Coronary artery (tissue), 2 donors: ENCODE measurements at regions not wholly inside any gene's neighbourhood (a gene's known extent, or its start where the extent isn't known, plus 50 kb on each side); places are given as distances from the start of the nearest gene placed in this dataset.
A peak's percentile ranks its signal among the peaks of the same experiment; 100 is the strongest.

Source experiments
- DNase-seq: peaks from one replicate; pipeline ENCODE4 v3.0.0-alpha.2; 2017; ENCODE audit warnings: low spot score
- H3K27ac ChIP-seq, 2 donors: fragments of 200-600 bp; sonication (generic); one replicate each; pipeline ENCODE4 v1.5.1; 2016 to 2019
- H3K4me3 ChIP-seq: fragments of 200-600 bp; sonication (generic); 2 replicates; pipeline ENCODE4 v1.5.1; 2016; ENCODE audit warnings: mild to moderate bottlenecking, moderate library complexity
- TF ChIP-seq, protein P1 (sequence below): fragments of 200-600 bp; sonication (generic); IDR thresholded peaks from one replicate; pipeline ENCODE4 v1.5.1; 2019; ENCODE audit warnings: antibody characterized with exemption

DNA sequence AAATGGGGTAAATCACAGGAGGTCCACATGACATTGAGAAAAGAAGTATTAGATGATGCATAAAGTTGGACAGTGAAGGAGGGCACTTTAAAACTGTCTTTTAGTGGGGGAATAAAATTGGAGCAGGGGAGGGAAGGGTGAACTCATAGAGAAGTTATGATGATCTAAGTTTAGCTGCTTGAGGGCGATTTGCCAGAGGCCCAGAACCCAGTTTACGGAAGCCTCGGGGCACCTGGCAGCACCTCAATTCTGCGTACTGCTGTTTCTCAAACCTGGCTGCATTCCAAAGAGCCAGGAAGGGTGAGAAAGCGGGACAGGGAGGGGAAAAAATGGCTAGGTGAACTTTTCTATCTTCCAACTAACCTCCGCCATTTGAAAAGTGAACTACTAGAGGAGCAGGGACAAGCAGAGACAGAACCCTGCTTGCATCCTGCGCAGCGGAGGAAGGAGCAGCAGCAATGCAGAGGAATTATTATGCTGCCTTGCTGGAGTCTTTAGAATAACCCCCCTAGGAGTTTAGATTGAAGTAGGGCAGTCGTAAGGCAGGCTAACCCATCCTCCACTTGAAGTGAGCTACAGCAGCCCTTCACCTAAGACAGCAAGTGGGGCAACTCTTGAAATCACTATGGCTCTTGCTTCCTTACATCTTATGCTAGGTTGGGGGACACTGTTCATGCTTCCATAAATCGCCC is 316.8 kb downstream of the BRINP1 start:
- Histone ChIP-seq H3K4me3 (peak overlapping the region; percentile 25), H3K27ac (no peak overlapping the region)
- TF ChIP-seq, protein P1, sequence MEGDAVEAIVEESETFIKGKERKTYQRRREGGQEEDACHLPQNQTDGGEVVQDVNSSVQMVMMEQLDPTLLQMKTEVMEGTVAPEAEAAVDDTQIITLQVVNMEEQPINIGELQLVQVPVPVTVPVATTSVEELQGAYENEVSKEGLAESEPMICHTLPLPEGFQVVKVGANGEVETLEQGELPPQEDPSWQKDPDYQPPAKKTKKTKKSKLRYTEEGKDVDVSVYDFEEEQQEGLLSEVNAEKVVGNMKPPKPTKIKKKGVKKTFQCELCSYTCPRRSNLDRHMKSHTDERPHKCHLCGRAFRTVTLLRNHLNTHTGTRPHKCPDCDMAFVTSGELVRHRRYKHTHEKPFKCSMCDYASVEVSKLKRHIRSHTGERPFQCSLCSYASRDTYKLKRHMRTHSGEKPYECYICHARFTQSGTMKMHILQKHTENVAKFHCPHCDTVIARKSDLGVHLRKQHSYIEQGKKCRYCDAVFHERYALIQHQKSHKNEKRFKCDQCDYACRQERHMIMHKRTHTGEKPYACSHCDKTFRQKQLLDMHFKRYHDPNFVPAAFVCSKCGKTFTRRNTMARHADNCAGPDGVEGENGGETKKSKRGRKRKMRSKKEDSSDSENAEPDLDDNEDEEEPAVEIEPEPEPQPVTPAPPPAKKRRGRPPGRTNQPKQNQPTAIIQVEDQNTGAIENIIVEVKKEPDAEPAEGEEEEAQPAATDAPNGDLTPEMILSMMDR = no peak
- no peak for DNase-seq

DNA sequence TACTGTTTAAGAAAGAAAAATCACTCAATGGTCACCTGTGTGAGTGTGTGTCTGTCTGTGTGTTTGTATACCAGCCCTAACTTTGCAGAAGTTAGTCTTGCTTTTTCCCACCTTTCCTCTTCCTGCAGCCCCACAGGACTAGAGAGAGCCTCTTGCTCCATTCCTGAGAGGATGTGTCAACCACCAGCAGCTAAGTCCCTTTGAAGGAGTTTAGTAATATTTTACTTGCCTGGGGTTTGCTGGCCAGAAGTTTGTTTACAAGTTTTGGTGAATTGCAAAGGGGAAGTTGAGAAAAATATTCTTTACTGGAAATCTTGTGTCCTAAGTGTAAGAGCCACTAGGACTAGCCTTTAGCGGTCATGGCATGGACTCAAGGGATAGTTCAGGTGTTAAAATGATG is 316.2 kb downstream of the BRINP1 start:
- Histone ChIP-seq H3K27ac (no peak overlapping the region), H3K4me3 (no peak overlapping the region)

DNA sequence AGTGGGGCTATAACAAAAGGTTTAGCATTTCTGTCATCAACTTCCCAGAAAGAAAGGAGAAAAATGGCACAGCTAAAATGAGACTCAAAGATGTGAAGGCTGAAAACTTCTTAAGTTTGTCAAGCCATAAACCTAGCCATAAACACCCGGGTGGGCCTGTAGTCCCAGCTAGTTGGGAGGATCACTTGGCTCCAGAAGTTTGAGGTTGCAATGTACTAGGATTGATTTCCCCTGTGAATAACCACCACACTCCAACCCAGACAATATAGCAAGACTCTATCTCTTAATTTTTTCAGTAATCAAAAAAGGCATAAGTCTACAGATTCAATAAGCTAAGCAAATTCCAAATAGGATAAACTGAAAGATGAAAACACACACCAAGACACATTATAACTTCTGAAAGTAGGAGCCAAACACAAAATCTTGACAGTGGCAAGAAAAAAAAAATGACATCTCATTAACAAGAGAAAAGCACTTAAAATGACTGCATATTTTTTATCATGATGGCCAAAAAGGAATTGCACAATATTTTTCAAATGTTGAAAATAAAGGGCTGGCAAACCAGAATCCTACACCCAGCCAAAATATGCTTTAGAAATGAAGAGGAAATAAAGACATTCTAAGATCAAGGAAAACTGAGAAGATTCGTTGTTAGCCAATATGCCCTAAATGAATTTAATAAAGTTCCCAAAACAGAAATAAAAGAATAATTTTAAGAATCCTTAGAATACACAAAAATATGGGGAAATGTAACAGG is 308.4 kb downstream of the BRINP1 start:
- TF ChIP-seq, protein P1 = no peak
- no peak overlapping the region for H3K4me3 ChIP-seq
- H3K27ac ChIP-seq = no peak overlapping the region
- no peak for DNase-seq

More for the DNA sequence above, 316.2 kb downstream of the BRINP1 start:
- TF ChIP-seq, protein P1 = no peak
- DNase-seq = no peak

DNA sequence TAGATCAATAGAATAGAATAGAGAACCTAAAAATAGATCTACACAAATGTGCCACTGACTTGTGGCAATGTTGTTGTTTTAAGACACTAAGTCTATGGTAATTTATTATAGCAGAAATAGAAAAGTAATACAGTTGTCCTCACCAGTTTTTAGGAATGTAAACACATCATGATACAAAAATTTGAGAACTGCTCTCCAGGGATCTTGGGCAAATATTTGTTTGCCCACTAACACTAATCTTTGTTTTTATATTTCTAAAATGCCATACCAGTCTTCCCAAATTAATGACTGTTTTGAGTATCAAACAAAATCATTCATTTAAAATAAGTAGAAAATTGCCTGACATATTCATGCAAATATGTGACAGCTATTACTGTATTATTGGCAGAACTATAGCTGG is 297.6 kb downstream of the BRINP1 start:
- no peak overlapping the region for H3K27ac ChIP-seq
- no peak overlapping the region for H3K4me3 ChIP-seq
- TF ChIP-seq, protein P1 = no peak
- DNase-seq = no peak

DNA sequence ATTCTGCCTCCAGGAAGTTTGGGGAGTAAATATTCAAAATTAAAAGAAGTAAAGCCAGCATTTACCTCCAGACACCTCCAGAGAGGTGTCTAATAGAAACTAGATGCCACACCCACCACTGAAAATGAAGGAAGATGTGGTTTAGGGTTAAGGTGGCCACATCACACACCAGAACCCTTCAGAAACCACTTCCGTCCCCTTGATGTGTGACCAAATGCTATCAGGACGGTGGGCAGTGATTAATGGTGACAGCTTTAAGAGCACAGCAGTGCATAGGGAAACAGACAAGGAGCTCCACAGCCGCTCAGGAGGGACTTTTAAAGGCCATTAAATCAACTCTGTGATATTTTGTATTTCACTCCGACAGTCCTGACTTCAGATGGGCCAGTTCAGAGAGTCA is 295.2 kb downstream of the BRINP1 start:
- no peak for DNase-seq
- Histone ChIP-seq H3K27ac (no peak overlapping the region), H3K4me3 (no peak overlapping the region)
- TF ChIP-seq, protein P1 = no peak

DNA sequence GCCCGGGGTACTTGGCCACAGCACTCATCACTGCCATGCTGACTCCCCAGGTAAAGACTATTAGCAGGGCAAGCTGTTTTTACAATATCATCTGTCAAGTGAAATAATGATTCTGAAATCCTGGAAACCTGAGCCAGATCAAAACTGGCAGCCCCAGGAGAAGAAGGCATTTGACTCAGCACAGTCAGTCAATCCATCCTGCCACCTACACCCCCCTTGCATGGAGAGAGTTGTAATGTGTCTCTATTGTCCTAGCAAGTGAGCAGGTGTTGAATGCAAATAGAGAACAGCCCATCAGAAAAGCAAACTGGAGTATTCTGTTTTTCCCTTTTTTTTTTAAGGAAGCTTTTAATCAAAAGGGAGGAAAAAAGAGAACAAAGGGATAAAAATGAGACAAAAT is 291.2 kb downstream of the BRINP1 start:
- TF ChIP-seq, protein P1 = no peak
- DNase-seq = no peak
- no peak overlapping the region for H3K27ac ChIP-seq
- H3K4me3 ChIP-seq = no peak overlapping the region

DNA sequence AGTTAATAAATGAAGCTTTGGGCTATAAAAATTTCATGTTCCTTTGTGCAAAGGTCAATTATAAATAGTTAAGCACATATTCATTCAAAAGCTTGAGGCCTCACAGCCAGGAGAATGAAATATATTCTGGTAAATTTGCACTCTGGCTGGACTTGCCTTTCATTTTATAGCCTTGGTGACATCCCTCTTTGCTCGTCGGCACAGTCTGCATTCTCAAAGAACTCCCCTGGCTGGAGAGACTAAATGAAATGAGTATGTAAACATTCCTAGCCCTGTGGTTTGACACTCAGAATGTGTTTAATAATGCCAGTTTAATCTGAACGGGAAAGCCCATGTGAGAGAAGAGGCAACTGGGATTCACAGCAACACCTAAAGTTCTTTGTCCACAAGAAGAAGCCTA is 285.6 kb downstream of the BRINP1 start:
- TF ChIP-seq, protein P1 = no peak
- H3K4me3 ChIP-seq = no peak overlapping the region
- no peak overlapping the region for H3K27ac ChIP-seq
- no peak for DNase-seq
